Muscle of leg (tissue), 3 donors: ENCODE measurements at regions not wholly inside any gene's neighbourhood (a gene's known extent, or its start where the extent isn't known, plus 50 kb on each side); places are given as distances from the start of the nearest gene placed in this dataset.
"Not testable (repeated sequence)": the region's sequence is repeated elsewhere in the genome, so short reads cannot be mapped to it uniquely, and the experiment has no call there.

Experiments used
- DNase-seq: peaks from one replicate; pipeline ENCODE4 v3.0.0; 2013
- H3K27ac ChIP-seq: one replicate; pipeline ENCODE4 v1.5.1; 2013; ENCODE audit warnings: mild to moderate bottlenecking, low read length, control low read depth
- H3K27me3 ChIP-seq: one replicate; pipeline ENCODE4 v1.6.1; 2013; ENCODE audit warnings: low read length; ENCODE audit not compliant: control insufficient read depth, insufficient read depth
- H3K36me3 ChIP-seq: one replicate; pipeline ENCODE4 v1.6.1; 2013; ENCODE audit warnings: low read length; ENCODE audit not compliant: control insufficient read depth, insufficient read depth
- H3K4me1 ChIP-seq: one replicate; pipeline ENCODE4 v1.6.1; 2013; ENCODE audit warnings: low read length; ENCODE audit not compliant: control insufficient read depth, insufficient read depth
- H3K4me3 ChIP-seq: one replicate; pipeline ENCODE4 v1.5.1; 2013; ENCODE audit warnings: low read length, control low read depth
- H3K9me3 ChIP-seq: replicated peaks from 2 replicates; pipeline ENCODE4 v1.6.1; 2013; ENCODE audit warnings: low read depth, low read length; ENCODE audit not compliant: control insufficient read depth
- WGBS: methylation state at CpG from one replicate; pipeline ENCODE4 v1.1.5; 2013; ENCODE audit warnings: missing lambda C conversion rate; ENCODE audit not compliant: insufficient coverage; 5-methylcytosine and 5-hydroxymethylcytosine counted together

DNA sequence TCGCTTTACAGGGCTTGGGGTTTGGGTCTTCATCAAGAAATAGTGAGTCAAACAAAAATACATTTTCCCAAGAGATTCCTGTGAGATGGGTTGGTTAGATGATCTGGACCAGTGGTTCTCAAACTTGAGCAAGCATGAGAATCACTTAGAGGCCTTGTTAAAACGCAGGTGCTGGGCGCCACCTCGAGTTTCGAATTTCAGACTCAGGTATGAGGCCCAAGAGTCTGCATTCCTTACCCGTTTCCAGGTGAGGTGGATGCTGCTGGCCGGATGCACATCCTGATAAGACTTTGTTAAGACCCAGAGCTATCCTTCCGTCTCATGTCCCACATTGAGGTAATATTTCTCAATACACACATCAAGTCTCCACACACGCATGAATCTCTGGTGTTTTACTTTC is 707.8 kb upstream of the SALL3 start:
- WGBS: 78% methylated on average over 6 of the region's 9 CpGs
- Histone ChIP-seq H3K4me3 (no peak overlapping the region), H3K4me1 (no peaks in the 10 kb centered on the region), H3K9me3 (peaks cover 3% of the 10 kb centered on the region), H3K27me3 (no peaks in the 10 kb centered on the region), H3K36me3 (no peaks in the 10 kb centered on the region), H3K27ac (no peak overlapping the region)
- DNase-seq: no peak

- Histone ChIP-seq H3K27ac (no peak overlapping the region), H3K4me1 (no peaks in the 10 kb centered on the region), H3K36me3 (no peaks in the 10 kb centered on the region), H3K4me3 (no peak overlapping the region), H3K27me3 (no peaks in the 10 kb centered on the region), H3K9me3 (peaks cover 3% of the 10 kb centered on the region)
- DNase-seq: no peak
Measured at GRCh38 chr18:78273876-78274275, 705.7 kb upstream of the SALL3 start.

DNA sequence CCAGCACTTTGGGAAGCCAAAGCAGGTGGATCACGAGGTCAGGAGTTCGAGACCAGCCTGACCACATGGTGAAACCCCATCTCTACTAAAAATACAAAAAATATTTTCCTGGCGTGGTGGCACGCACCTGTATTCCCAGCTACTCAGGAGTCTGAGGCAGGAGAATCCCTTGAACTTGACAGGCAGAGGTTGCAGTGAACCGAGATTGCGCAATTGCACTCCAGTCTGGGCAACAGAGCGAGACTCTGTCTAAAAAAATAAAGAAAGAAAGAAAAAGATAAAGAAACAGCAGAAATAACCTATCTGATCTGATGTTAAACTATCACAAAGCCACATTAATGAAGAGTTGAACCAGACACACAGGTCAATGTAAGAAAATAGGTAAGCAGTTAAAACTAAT is 696.2 kb upstream of the SALL3 start:
- 86% methylated on average over 4 of the region's 7 CpGs for WGBS
- H3K27me3 ChIP-seq, H3K4me1 ChIP-seq, H3K4me3 ChIP-seq, DNase-seq, H3K36me3 ChIP-seq, H3K9me3 ChIP-seq, H3K27ac ChIP-seq: not testable (repeated sequence)

DNA sequence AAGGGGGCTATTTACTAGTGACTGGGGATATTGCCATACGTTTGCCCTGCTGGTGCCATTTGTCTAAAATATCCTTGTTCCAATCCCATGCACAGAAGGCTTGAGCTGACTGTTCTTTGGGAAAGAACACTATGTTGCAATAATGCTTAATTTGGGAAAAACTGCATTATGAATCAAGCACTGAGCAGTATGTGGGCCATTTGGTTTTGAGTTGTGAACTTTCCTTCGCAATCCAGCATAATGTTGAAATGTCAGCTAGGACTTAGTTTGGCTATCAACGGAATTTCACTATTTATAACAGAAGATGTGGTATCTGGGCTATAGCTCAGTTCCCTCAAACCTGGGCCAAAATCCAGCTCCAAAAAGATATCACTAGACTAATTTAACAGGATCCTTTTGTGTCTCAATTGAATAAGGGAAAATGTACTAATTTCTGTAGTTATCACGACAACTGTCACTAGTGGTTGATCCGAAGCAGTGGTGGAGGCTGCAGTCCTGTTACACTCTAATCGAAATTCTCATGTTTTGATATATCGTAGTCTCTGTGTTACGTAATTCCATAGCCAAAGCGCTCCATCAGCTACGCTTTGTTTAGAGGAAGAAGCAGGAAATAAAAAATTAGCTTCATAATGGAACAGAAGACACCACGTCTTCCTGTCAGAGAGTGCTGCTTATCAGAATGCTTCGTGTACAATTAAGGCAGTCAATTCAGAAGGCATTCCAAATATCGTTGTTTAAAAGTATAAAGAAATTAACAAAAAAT is 686.8 kb upstream of the SALL3 start:
- Histone ChIP-seq H3K27me3 (peaks cover 10% of the 10 kb centered on the region), H3K4me3 (no peak overlapping the region), H3K36me3 (no peaks in the 10 kb centered on the region), H3K27ac (no peak overlapping the region), H3K9me3 (no peaks in the 10 kb centered on the region), H3K4me1 (peaks cover 6% of the 10 kb centered on the region)
- DNase-seq: no peak
- WGBS: 51% methylated on average over 3 of the region's 13 CpGs

- peak overlapping the region; percentile 8 for H3K4me3 ChIP-seq
Measured at GRCh38 chr18:78293540-78293939, 686.1 kb upstream of the SALL3 start.

DNA sequence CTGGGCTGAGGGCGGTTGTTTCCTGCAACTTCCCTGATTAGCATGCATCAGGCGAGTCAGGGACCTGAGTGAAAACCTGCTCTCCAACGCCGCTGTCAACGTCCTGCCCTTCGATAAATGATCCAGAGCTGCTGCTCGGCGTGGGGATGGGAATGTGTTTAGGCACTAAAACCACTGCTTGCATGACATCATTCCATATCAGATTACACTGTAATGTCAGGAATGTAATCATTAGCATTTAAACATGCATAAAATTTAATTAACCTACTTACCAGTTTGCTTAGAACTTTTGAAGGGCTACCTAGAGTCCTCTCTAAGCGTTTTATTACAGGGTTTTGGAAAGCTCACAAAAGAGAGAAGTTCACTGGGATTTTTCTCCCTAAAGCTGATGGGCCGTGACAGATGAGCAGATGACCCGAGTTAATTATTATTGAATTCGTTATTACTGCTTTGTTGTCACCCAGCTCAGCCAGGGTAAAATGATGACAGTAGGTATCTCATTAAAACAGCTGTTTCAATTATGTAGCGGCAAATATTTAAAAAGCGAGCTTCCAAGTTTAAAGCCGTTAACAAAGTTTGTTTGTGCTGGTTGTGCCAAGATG is 685.6 kb upstream of the SALL3 start:
- Histone ChIP-seq H3K27ac (no peak overlapping the region), H3K4me3 (peak overlapping the region; percentile 8), H3K9me3 (no peaks in the 10 kb centered on the region), H3K27me3 (peaks cover 10% of the 10 kb centered on the region), H3K4me1 (peaks cover 6% of the 10 kb centered on the region), H3K36me3 (no peaks in the 10 kb centered on the region)
- 59% methylated on average over 9 of the region's 15 CpGs for WGBS
- DNase-seq: no peak

More at GRCh38 chr18:78293540-78293939, 686.1 kb upstream of the SALL3 start:
- H3K9me3 ChIP-seq: no peaks in the 10 kb centered on the region
- 43% methylated on average over 16 of the region's 16 CpGs for WGBS
- peaks cover 6% of the 10 kb centered on the region for H3K4me1 ChIP-seq
- H3K27ac ChIP-seq: no peak overlapping the region
- peaks cover 10% of the 10 kb centered on the region for H3K27me3 ChIP-seq
- DNase-seq: no peak
- no peaks in the 10 kb centered on the region for H3K36me3 ChIP-seq

- DNase-seq: no peak
- H3K27ac ChIP-seq: no peak overlapping the region
- H3K27me3 ChIP-seq: peaks cover 7% of the 10 kb centered on the region
- H3K36me3 ChIP-seq: no peaks in the 10 kb centered on the region
- WGBS: 89% methylated on average over 7 of the region's 8 CpGs
- peaks cover 6% of the 10 kb centered on the region for H3K4me1 ChIP-seq
- H3K4me3 ChIP-seq: no peak overlapping the region
- no peaks in the 10 kb centered on the region for H3K9me3 ChIP-seq
Measured at GRCh38 chr18:78295262-78295661, 684.4 kb upstream of the SALL3 start.

GRCh38 chr18:78296166-78296565 is 683.5 kb upstream of the SALL3 start:
- Histone ChIP-seq H3K36me3 (no peaks in the 10 kb centered on the region), H3K27ac (no peak overlapping the region), H3K9me3 (no peaks in the 10 kb centered on the region), H3K4me3 (no peak overlapping the region), H3K27me3 (peaks cover 7% of the 10 kb centered on the region), H3K4me1 (peaks cover 6% of the 10 kb centered on the region)
- 73% methylated on average over 2 of the region's 13 CpGs for WGBS
- no peak for DNase-seq

- DNase-seq: no peak
- no peak overlapping the region for H3K4me3 ChIP-seq
- peaks cover 7% of the 10 kb centered on the region for H3K27me3 ChIP-seq
- WGBS: 68% methylated on average over 10 of the region's 10 CpGs
- no peaks in the 10 kb centered on the region for H3K9me3 ChIP-seq
- no peaks in the 10 kb centered on the region for H3K36me3 ChIP-seq
- H3K27ac ChIP-seq: no peak overlapping the region
- H3K4me1 ChIP-seq: peaks cover 6% of the 10 kb centered on the region
Measured at GRCh38 chr18:78297048-78297447, 682.6 kb upstream of the SALL3 start.

- peak; percentile 22 for DNase-seq
- H3K27me3 ChIP-seq: no peaks in the 10 kb centered on the region
- no peak overlapping the region for H3K27ac ChIP-seq
- H3K4me3 ChIP-seq: no peak overlapping the region
- no peaks in the 10 kb centered on the region for H3K36me3 ChIP-seq
- peaks cover 6% of the 10 kb centered on the region for H3K4me1 ChIP-seq
- WGBS: 33% methylated on average over 3 of the region's 15 CpGs
- H3K9me3 ChIP-seq: no peaks in the 10 kb centered on the region
Measured at GRCh38 chr18:78303519-78304191, 676.0 kb upstream of the SALL3 start.
